Spleen (tissue), 7 donors: ENCODE measurements at regions not wholly inside any gene's neighbourhood (a gene's known extent, or its start where the extent isn't known, plus 50 kb on each side); places are given as distances from the start of the nearest gene placed in this dataset.

Source experiments
- CTCF ChIP-seq, 11 experiments: fragments of 200-600 bp in 7 of 11; fragments of 450-650 bp in 4 of 11; sonication (generic) in 4 of 11; IDR thresholded peaks in 8 of 11; conservative IDR thresholded peaks in 3 of 11; 1 replicate in 7 of 11; 2 replicates in 4 of 11; pipeline versions ENCODE4 v1.4.0 to v1.8.0; 2016 to 2021; ENCODE audit warnings: antibody characterized with exemption in 11 of 11, inconsistent platforms in 4 of 11, mild to moderate bottlenecking in 1 of 11
- POLR2AphosphoS5 ChIP-seq, 3 donors: sonication (generic); formaldehyde crosslinking; IDR thresholded peaks; one replicate each; pipeline ENCODE4 v1.5.1; 2017; ENCODE audit warnings: antibody characterized with exemption in 3 of 3
- donor health status: DM: no; HTN: no; CAD: no; lungs with moderate emphysema.
- donor health status: DM: no; HTN: no; CAD: no.
- donor health status: DM: no; HTN: no; CAD: no.

- TF ChIP-seq CTCF (IDR thresholded peaks at IDR 0.05 in 8 of 11, conservative IDR thresholded peaks at IDR 0.05 in 3 of 11) (no peak), POLR2AphosphoS5 (IDR thresholded peaks at IDR 0.05) (no peak)
These were observed 107.4 kb upstream of the ADGRB3 start for GRCh38 chr6:68527691-68528090.
